ENCODE measurements at regions not wholly inside any gene's neighbourhood (a gene's known extent, or its start where the extent isn't known, plus 50 kb on each side); places are given as distances from the start of the nearest gene placed in this dataset.

GRCh38 chr2:8310557-8311455 is 371.1 kb upstream of the ID2 start:
- TF ChIP-seq CTCF (conservative IDR thresholded peaks at IDR 0.05; ENCODE audit: low read depth, low read length) (no peak), EZH2 (IDR thresholded peaks at IDR 0.05; ENCODE audit: borderline replicate concordance, low read depth, low read length, poor library complexity, severe bottlenecking) (no peak)
